ENCODE measurements at regions not wholly inside any gene's neighbourhood (a gene's known extent, or its start where the extent isn't known, plus 50 kb on each side); places are given as distances from the start of the nearest gene placed in this dataset.
"Not testable (repeated sequence)": the region's sequence is repeated elsewhere in the genome, so short reads cannot be mapped to it uniquely, and the experiment has no call there.

GRCh38 chr14:106083082-106083481 lies 556.7 kb downstream of the TMEM121 start:
- DNase-seq (ENCODE audit: insufficient read length) (no peak), FAIRE-seq (no peak)
- TF ChIP-seq POLR2AphosphoS5 (IDR thresholded peaks at IDR 0.05; ENCODE audit: low read depth, low read length), result no peak
- TF ChIP-seq POLR2A (IDR thresholded peaks at IDR 0.05; ENCODE audit: low read depth, low read length), result no peak
- no peak for TF ChIP-seq TAF1 (IDR thresholded peaks at IDR 0.05; ENCODE audit: borderline replicate concordance, low read depth, low read length)

- no peak for DNase-seq (ENCODE audit: insufficient read length)
- FAIRE-seq, result no peak
- TF ChIP-seq TAF1 (IDR thresholded peaks at IDR 0.05; ENCODE audit: borderline replicate concordance, low read depth, low read length) (no peak), POLR2A (IDR thresholded peaks at IDR 0.05; ENCODE audit: low read depth, low read length) (no peak), POLR2AphosphoS5 (IDR thresholded peaks at IDR 0.05; ENCODE audit: low read depth, low read length) (no peak)
Measured at GRCh38 chr14:106087837-106088236, 561.5 kb downstream of the TMEM121 start.

- DNase-seq (ENCODE audit: insufficient read length); FAIRE-seq: not testable (repeated sequence)
Measured at GRCh38 chr14:106088860-106089259, 562.5 kb downstream of the TMEM121 start.

- FAIRE-seq (no peak), DNase-seq (ENCODE audit: insufficient read length) (no peak)
- TF ChIP-seq TAF1 (IDR thresholded peaks at IDR 0.05; ENCODE audit: borderline replicate concordance, low read depth, low read length) (no peak), POLR2AphosphoS5 (IDR thresholded peaks at IDR 0.05; ENCODE audit: low read depth, low read length) (no peak), POLR2A (IDR thresholded peaks at IDR 0.05; ENCODE audit: low read depth, low read length) (no peak)
Measured at GRCh38 chr14:106094654-106095189, 568.3 kb downstream of the TMEM121 start.

- no peak for FAIRE-seq
- TF ChIP-seq POLR2AphosphoS5 (IDR thresholded peaks at IDR 0.05; ENCODE audit: low read depth, low read length) (no peak), POLR2A (IDR thresholded peaks at IDR 0.05; ENCODE audit: low read depth, low read length) (no peak)
- no peak for DNase-seq (ENCODE audit: insufficient read length)
Measured at GRCh38 chr14:106107703-106108102, 581.3 kb downstream of the TMEM121 start.

GRCh38 chr14:106109337-106109736 lies 583.0 kb downstream of the TMEM121 start:
- no peak for TF ChIP-seq POLR2AphosphoS5 (IDR thresholded peaks at IDR 0.05; ENCODE audit: low read depth, low read length)
- no peak for TF ChIP-seq POLR2A (IDR thresholded peaks at IDR 0.05; ENCODE audit: low read depth, low read length)
- no peak for TF ChIP-seq TAF1 (IDR thresholded peaks at IDR 0.05; ENCODE audit: borderline replicate concordance, low read depth, low read length)
- no peak for FAIRE-seq
- no peak for DNase-seq (ENCODE audit: insufficient read length)

GRCh38 chr14:106115401-106115800 lies 589.0 kb downstream of the TMEM121 start:
- FAIRE-seq, result no peak
- no peak for TF ChIP-seq TAF1 (IDR thresholded peaks at IDR 0.05; ENCODE audit: borderline replicate concordance, low read depth, low read length)
- TF ChIP-seq POLR2AphosphoS5 (IDR thresholded peaks at IDR 0.05; ENCODE audit: low read depth, low read length), result no peak
- TF ChIP-seq POLR2A (IDR thresholded peaks at IDR 0.05; ENCODE audit: low read depth, low read length), result no peak
- DNase-seq (ENCODE audit: insufficient read length), result no peak

GRCh38 chr14:106116339-106116930 lies 590.1 kb downstream of the TMEM121 start:
- DNase-seq (ENCODE audit: insufficient read length), result not testable (repeated sequence)
- peak; percentile 79 for FAIRE-seq

GRCh38 chr14:106120101-106120500 lies 593.7 kb downstream of the TMEM121 start:
- TF ChIP-seq TAF1 (IDR thresholded peaks at IDR 0.05; ENCODE audit: borderline replicate concordance, low read depth, low read length) (no peak), POLR2AphosphoS5 (IDR thresholded peaks at IDR 0.05; ENCODE audit: low read depth, low read length) (no peak)
- FAIRE-seq (no peak), DNase-seq (ENCODE audit: insufficient read length) (no peak)

GRCh38 chr14:106129274-106129673 lies 602.9 kb downstream of the TMEM121 start:
- DNase-seq (ENCODE audit: insufficient read length) (no peak), FAIRE-seq (no peak)
- TF ChIP-seq POLR2A (IDR thresholded peaks at IDR 0.05; ENCODE audit: low read depth, low read length) (no peak), POLR2AphosphoS5 (IDR thresholded peaks at IDR 0.05; ENCODE audit: low read depth, low read length) (no peak), TAF1 (IDR thresholded peaks at IDR 0.05; ENCODE audit: borderline replicate concordance, low read depth, low read length) (no peak)

- not testable (repeated sequence) for DNase-seq (ENCODE audit: insufficient read length); FAIRE-seq
Measured at GRCh38 chr14:106129904-106130661, 603.7 kb downstream of the TMEM121 start.

- DNase-seq (ENCODE audit: insufficient read length); FAIRE-seq: not testable (repeated sequence)
Measured at GRCh38 chr14:106133126-106133525, 606.7 kb downstream of the TMEM121 start.

- TF ChIP-seq TAF1 (IDR thresholded peaks at IDR 0.05; ENCODE audit: borderline replicate concordance, low read depth, low read length) (no peak), POLR2A (IDR thresholded peaks at IDR 0.05; ENCODE audit: low read depth, low read length) (no peak), POLR2AphosphoS5 (IDR thresholded peaks at IDR 0.05; ENCODE audit: low read depth, low read length) (no peak)
- DNase-seq (ENCODE audit: insufficient read length) (no peak), FAIRE-seq (no peak)
Measured at GRCh38 chr14:106134886-106135285, 608.5 kb downstream of the TMEM121 start.
